WTC11 (cell line): ENCODE measurements at regions not wholly inside any gene's neighbourhood (a gene's known extent, or its start where the extent isn't known, plus 50 kb on each side); places are given as distances from the start of the nearest gene placed in this dataset.
A peak's percentile ranks its signal among the peaks of the same experiment; 100 is the strongest.

Experiments
- ATAC-seq: fragments of 200-7000 bp; cut with Tn5 transposase; 2 replicates; pipeline ENCODE4 v1.10.0; 2021; ENCODE audit warnings: mild to moderate bottlenecking, moderate library complexity
- CTCF ChIA-PET: fragments of 300-600 bp; sonication (Branson Sonifier 250); formaldehyde crosslinking; loops from one replicate; lab custom pipeline; 2021; ENCODE audit warnings: antibody characterized with exemption; lab: Charles Lee
- POLR2A ChIA-PET: fragments of 350-600 bp; sonication (Branson Sonifier 250); formaldehyde crosslinking; loops from one replicate; lab custom pipeline; 2021; ENCODE audit warnings: antibody characterized with exemption; lab: Charles Lee
- DNase-seq: peaks from one replicate; pipeline ENCODE4 v3.0.0; 2021; ENCODE audit warnings: low spot score
- H3K27ac Mint-ChIP-seq: 2 replicates; pipeline ENCODE4 v1.8.0; 2021; ENCODE audit warnings: mixed read lengths
- H3K27me3 Mint-ChIP-seq: 2 replicates; pipeline ENCODE4 v1.8.0; 2021; ENCODE audit warnings: low read depth, mild to moderate bottlenecking, moderate library complexity, mixed read lengths
- H3K36me3 Mint-ChIP-seq: 2 replicates; pipeline ENCODE4 v1.8.0; 2021; ENCODE audit warnings: mixed read lengths
- H3K4me1 Mint-ChIP-seq: 2 replicates; pipeline ENCODE4 v1.8.0; 2022; ENCODE audit warnings: mixed read lengths
- H3K4me3 Mint-ChIP-seq: 2 replicates; pipeline ENCODE4 v1.8.0; 2021; ENCODE audit warnings: mild to moderate bottlenecking, moderate library complexity, mixed read lengths
- H3K9me3 Mint-ChIP-seq: 2 replicates; pipeline ENCODE4 v1.8.0; 2021; ENCODE audit warnings: mixed read lengths
- ATF1 ChIP-seq: sonication (generic); formaldehyde crosslinking; IDR thresholded peaks from 2 replicates; pipeline ENCODE4 v1.8.1; 2023; ENCODE audit warnings: mild to moderate bottlenecking, moderate library complexity, missing genetic modification reagents
- EMX1 ChIP-seq: fragments of 250-450 bp; sonication (Bioruptor Pico); IDR thresholded peaks from 2 replicates; pipeline ENCODE4 v1.8.0; 2021; ENCODE audit warnings: mild to moderate bottlenecking
- ESRRA ChIP-seq: sonication (generic); formaldehyde crosslinking; IDR thresholded peaks from 2 replicates; pipeline ENCODE4 v1.8.1; 2022; ENCODE audit warnings: mild to moderate bottlenecking, missing genetic modification reagents, borderline replicate concordance
- FOXP1 ChIP-seq: sonication (generic); formaldehyde crosslinking; IDR thresholded peaks from 2 replicates; pipeline ENCODE4 v1.8.0; 2022; ENCODE audit warnings: missing genetic modification reagents, mild to moderate bottlenecking, moderate library complexity, borderline replicate concordance
- IRF2 ChIP-seq: sonication (generic); formaldehyde crosslinking; IDR thresholded peaks from 2 replicates; pipeline ENCODE4 v1.8.0; 2022; ENCODE audit warnings: low read depth, missing genetic modification reagents, borderline replicate concordance
- NFYB ChIP-seq: sonication (generic); formaldehyde crosslinking; conservative IDR thresholded peaks from 2 replicates; pipeline ENCODE4 v1.8.0; 2022; ENCODE audit warnings: low read depth, missing genetic modification reagents
- PRRX2 ChIP-seq: fragments of 250-450 bp; sonication (Bioruptor Pico); IDR thresholded peaks from 2 replicates; pipeline ENCODE4 v1.8.0; 2021; ENCODE audit warnings: mild to moderate bottlenecking
- RORB ChIP-seq: fragments of 250-450 bp; sonication (Bioruptor Pico); IDR thresholded peaks from 2 replicates; pipeline ENCODE4 v1.9.0; 2021; ENCODE audit warnings: mild to moderate bottlenecking
- SOX15 ChIP-seq: fragments of 250-450 bp; sonication (Bioruptor Pico); IDR thresholded peaks from 2 replicates; pipeline ENCODE4 v1.9.0; 2021; ENCODE audit warnings: mild to moderate bottlenecking
- SP1 ChIP-seq: sonication (generic); formaldehyde crosslinking; conservative IDR thresholded peaks from 2 replicates; pipeline ENCODE4 v1.8.1; 2022; ENCODE audit warnings: missing genetic modification reagents
- TCF7 ChIP-seq: sonication (generic); formaldehyde crosslinking; IDR thresholded peaks from 2 replicates; pipeline ENCODE4 v1.8.0; 2022; ENCODE audit warnings: mild to moderate bottlenecking, low read depth, missing genetic modification reagents, moderate library complexity
- ZNF121 ChIP-seq: sonication (generic); formaldehyde crosslinking; IDR thresholded peaks from 2 replicates; pipeline ENCODE4 v1.8.0; 2023; ENCODE audit warnings: missing genetic modification reagents
- ZNF263 ChIP-seq: sonication (generic); formaldehyde crosslinking; IDR thresholded peaks from 2 replicates; pipeline ENCODE4 v1.8.1; 2022; ENCODE audit warnings: low read depth, mild to moderate bottlenecking, moderate library complexity, missing genetic modification reagents
- TF ChIP-seq, protein P1 (sequence below): sonication (generic); formaldehyde crosslinking; IDR thresholded peaks from 2 replicates; pipeline ENCODE4 v1.8.1; 2023; ENCODE audit warnings: mild to moderate bottlenecking, moderate library complexity, missing genetic modification reagents
- TF ChIP-seq, protein P2 (sequence below): fragments of 250-450 bp; sonication (Bioruptor Pico); IDR thresholded peaks from 2 replicates; pipeline ENCODE4 v1.9.0; 2021; ENCODE audit warnings: mild to moderate bottlenecking
- TF ChIP-seq, protein P3 (sequence below): sonication (generic); formaldehyde crosslinking; conservative IDR thresholded peaks from 2 replicates; pipeline ENCODE4 v1.8.1; 2022; ENCODE audit warnings: mild to moderate bottlenecking, missing genetic modification reagents
- TF ChIP-seq, protein P4 (sequence below): sonication (generic); formaldehyde crosslinking; IDR thresholded peaks from 2 replicates; pipeline ENCODE4 v1.8.0; 2022; ENCODE audit warnings: mild to moderate bottlenecking, missing genetic modification reagents
- TF ChIP-seq, protein P5 (sequence below): sonication (generic); formaldehyde crosslinking; IDR thresholded peaks from 2 replicates; pipeline ENCODE4 v1.8.1; 2022; ENCODE audit warnings: mild to moderate bottlenecking, moderate library complexity, missing genetic modification reagents
- TF ChIP-seq, protein P6 (sequence below): sonication (generic); formaldehyde crosslinking; IDR thresholded peaks from 2 replicates; pipeline ENCODE4 v1.8.0; 2023; ENCODE audit warnings: missing genetic modification reagents, mild to moderate bottlenecking, borderline replicate concordance
- TF ChIP-seq, protein P7 (sequence below): fragments of 250-450 bp; sonication (Bioruptor Pico); IDR thresholded peaks from 2 replicates; pipeline ENCODE4 v1.8.0; 2021; ENCODE audit warnings: mild to moderate bottlenecking
- TF ChIP-seq, protein P8 (sequence below): sonication (generic); formaldehyde crosslinking; IDR thresholded peaks from 2 replicates; pipeline ENCODE4 v1.8.0; 2022; ENCODE audit warnings: mild to moderate bottlenecking, missing genetic modification reagents
- TF ChIP-seq, protein P9 (sequence below): sonication (generic); formaldehyde crosslinking; IDR thresholded peaks from 2 replicates; pipeline ENCODE4 v1.8.1; 2023; ENCODE audit warnings: mild to moderate bottlenecking, missing genetic modification reagents

DNA sequence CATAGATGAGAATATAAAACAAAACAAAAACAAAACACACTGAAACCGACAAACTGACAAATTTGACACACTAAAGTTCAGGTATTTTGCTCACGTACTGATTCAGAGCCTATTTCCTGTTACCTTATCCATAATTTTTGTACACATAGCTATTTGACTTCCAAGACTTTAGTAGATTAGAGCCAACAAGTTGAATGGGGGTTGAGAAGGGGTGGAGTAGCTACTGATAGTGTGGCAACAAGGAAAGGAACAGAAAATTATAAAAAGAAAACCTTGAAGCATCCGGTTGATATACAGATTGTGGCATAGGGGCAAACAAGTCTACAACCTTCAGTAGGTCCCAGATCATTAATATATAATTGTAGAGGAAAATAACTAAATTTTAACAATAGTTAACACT lies 92.3 kb upstream of the RASGEF1B start:
- Mint-ChIP-seq H3K36me3 (no peaks in the 10 kb centered on the region), H3K27me3 (no peaks in the 10 kb centered on the region), H3K4me3 (no peak overlapping the region), H3K4me1 (peaks cover 21% of the 10 kb centered on the region), H3K27ac (no peak overlapping the region), H3K9me3 (peaks cover 1% of the 10 kb centered on the region; the same call in 1 of the 2 replicates)
- TF ChIP-seq, protein P1, sequence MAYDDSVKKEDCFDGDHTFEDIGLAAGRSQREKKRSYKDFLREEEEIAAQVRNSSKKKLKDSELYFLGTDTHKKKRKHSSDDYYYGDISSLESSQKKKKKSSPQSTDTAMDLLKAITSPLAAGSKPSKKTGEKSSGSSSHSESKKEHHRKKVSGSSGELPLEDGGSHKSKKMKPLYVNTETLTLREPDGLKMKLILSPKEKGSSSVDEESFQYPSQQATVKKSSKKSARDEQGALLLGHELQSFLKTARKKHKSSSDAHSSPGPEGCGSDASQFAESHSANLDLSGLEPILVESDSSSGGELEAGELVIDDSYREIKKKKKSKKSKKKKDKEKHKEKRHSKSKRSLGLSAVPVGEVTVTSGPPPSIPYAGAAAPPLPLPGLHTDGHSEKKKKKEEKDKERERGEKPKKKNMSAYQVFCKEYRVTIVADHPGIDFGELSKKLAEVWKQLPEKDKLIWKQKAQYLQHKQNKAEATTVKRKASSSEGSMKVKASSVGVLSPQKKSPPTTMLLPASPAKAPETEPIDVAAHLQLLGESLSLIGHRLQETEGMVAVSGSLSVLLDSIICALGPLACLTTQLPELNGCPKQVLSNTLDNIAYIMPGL (CRISPR knock-in tag) = no peak
- TF ChIP-seq, protein P2, sequence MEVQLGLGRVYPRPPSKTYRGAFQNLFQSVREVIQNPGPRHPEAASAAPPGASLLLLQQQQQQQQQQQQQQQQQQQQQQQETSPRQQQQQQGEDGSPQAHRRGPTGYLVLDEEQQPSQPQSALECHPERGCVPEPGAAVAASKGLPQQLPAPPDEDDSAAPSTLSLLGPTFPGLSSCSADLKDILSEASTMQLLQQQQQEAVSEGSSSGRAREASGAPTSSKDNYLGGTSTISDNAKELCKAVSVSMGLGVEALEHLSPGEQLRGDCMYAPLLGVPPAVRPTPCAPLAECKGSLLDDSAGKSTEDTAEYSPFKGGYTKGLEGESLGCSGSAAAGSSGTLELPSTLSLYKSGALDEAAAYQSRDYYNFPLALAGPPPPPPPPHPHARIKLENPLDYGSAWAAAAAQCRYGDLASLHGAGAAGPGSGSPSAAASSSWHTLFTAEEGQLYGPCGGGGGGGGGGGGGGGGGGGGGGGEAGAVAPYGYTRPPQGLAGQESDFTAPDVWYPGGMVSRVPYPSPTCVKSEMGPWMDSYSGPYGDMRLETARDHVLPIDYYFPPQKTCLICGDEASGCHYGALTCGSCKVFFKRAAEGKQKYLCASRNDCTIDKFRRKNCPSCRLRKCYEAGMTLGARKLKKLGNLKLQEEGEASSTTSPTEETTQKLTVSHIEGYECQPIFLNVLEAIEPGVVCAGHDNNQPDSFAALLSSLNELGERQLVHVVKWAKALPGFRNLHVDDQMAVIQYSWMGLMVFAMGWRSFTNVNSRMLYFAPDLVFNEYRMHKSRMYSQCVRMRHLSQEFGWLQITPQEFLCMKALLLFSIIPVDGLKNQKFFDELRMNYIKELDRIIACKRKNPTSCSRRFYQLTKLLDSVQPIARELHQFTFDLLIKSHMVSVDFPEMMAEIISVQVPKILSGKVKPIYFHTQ (CRISPR knock-in tag) = no peak
- TF ChIP-seq TCF7 (CRISPR knock-in tag) (no peak), ATF1 (CRISPR knock-in tag) (no peak), PRRX2 (CRISPR knock-in tag) (no peak), ZNF121 (CRISPR knock-in tag) (no peak), SP1 (CRISPR knock-in tag) (no peak), ESRRA (CRISPR knock-in tag) (no peak), EMX1 (no peak)
- TF ChIP-seq, protein P3, sequence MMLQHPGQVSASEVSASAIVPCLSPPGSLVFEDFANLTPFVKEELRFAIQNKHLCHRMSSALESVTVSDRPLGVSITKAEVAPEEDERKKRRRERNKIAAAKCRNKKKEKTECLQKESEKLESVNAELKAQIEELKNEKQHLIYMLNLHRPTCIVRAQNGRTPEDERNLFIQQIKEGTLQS (CRISPR knock-in tag) = no peak
- TF ChIP-seq, protein P4, sequence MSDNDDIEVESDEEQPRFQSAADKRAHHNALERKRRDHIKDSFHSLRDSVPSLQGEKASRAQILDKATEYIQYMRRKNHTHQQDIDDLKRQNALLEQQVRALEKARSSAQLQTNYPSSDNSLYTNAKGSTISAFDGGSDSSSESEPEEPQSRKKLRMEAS (CRISPR knock-in tag) = no peak
- TF ChIP-seq, protein P5, sequence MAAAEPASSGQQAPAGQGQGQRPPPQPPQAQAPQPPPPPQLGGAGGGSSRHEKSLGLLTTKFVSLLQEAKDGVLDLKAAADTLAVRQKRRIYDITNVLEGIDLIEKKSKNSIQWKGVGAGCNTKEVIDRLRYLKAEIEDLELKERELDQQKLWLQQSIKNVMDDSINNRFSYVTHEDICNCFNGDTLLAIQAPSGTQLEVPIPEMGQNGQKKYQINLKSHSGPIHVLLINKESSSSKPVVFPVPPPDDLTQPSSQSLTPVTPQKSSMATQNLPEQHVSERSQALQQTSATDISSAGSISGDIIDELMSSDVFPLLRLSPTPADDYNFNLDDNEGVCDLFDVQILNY (CRISPR knock-in tag) = no peak
- TF ChIP-seq, protein P6, sequence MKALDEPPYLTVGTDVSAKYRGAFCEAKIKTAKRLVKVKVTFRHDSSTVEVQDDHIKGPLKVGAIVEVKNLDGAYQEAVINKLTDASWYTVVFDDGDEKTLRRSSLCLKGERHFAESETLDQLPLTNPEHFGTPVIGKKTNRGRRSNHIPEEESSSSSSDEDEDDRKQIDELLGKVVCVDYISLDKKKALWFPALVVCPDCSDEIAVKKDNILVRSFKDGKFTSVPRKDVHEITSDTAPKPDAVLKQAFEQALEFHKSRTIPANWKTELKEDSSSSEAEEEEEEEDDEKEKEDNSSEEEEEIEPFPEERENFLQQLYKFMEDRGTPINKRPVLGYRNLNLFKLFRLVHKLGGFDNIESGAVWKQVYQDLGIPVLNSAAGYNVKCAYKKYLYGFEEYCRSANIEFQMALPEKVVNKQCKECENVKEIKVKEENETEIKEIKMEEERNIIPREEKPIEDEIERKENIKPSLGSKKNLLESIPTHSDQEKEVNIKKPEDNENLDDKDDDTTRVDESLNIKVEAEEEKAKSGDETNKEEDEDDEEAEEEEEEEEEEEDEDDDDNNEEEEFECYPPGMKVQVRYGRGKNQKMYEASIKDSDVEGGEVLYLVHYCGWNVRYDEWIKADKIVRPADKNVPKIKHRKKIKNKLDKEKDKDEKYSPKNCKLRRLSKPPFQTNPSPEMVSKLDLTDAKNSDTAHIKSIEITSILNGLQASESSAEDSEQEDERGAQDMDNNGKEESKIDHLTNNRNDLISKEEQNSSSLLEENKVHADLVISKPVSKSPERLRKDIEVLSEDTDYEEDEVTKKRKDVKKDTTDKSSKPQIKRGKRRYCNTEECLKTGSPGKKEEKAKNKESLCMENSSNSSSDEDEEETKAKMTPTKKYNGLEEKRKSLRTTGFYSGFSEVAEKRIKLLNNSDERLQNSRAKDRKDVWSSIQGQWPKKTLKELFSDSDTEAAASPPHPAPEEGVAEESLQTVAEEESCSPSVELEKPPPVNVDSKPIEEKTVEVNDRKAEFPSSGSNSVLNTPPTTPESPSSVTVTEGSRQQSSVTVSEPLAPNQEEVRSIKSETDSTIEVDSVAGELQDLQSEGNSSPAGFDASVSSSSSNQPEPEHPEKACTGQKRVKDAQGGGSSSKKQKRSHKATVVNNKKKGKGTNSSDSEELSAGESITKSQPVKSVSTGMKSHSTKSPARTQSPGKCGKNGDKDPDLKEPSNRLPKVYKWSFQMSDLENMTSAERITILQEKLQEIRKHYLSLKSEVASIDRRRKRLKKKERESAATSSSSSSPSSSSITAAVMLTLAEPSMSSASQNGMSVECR (CRISPR knock-in tag) = no peak
- no peak for ATAC-seq
- ChIA-PET POLR2A (no interaction called here), CTCF (no interaction called here)
- no peak for DNase-seq

DNA sequence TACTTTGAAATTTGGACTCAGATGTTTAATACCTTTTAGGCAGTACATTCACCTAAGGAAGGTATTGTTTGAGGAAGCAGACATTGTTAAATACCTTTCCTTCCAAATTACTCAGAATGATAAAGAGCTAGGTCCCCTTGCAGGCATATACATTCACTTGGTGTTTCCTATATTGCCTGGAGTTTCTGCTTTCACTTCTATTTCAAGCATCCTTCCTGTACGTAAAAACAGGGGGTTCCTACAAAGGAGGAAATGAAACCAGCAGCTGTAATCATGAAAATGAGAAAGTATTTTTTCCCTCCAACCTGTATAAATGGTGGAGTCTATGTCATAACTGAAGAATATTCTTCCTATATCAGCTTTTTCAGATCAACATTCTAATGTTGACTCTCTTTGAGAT lies 90.4 kb upstream of the RASGEF1B start:
- DNase-seq (no peak), ATAC-seq (peak; percentile 30; the same call in 1 of the 2 replicates)
- CTCF ChIA-PET = no interaction called here
- H3K27me3 Mint-ChIP-seq = no peaks in the 10 kb centered on the region
- POLR2A ChIA-PET = no interaction called here
- H3K4me3 Mint-ChIP-seq = no peak overlapping the region
- H3K9me3 Mint-ChIP-seq = peaks cover 5% of the 10 kb centered on the region
- H3K36me3 Mint-ChIP-seq = no peaks in the 10 kb centered on the region
- no peak overlapping the region for H3K27ac Mint-ChIP-seq
- H3K4me1 Mint-ChIP-seq = peaks cover 31% of the 10 kb centered on the region
- TF ChIP-seq RORB (CRISPR knock-in tag) (no peak), EMX1 (no peak), FOXP1 (CRISPR knock-in tag) (no peak), IRF2 (no peak), SP1 (CRISPR knock-in tag) (no peak), SOX15 (no peak), NFYB (CRISPR knock-in tag) (no peak), ZNF263 (CRISPR knock-in tag) (no peak)
- TF ChIP-seq, protein P7, sequence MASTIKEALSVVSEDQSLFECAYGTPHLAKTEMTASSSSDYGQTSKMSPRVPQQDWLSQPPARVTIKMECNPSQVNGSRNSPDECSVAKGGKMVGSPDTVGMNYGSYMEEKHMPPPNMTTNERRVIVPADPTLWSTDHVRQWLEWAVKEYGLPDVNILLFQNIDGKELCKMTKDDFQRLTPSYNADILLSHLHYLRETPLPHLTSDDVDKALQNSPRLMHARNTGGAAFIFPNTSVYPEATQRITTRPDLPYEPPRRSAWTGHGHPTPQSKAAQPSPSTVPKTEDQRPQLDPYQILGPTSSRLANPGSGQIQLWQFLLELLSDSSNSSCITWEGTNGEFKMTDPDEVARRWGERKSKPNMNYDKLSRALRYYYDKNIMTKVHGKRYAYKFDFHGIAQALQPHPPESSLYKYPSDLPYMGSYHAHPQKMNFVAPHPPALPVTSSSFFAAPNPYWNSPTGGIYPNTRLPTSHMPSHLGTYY (CRISPR knock-in tag) = no peak
- TF ChIP-seq, protein P8, sequence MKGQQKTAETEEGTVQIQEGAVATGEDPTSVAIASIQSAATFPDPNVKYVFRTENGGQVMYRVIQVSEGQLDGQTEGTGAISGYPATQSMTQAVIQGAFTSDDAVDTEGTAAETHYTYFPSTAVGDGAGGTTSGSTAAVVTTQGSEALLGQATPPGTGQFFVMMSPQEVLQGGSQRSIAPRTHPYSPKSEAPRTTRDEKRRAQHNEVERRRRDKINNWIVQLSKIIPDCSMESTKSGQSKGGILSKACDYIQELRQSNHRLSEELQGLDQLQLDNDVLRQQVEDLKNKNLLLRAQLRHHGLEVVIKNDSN = no peak
- TF ChIP-seq, protein P9, sequence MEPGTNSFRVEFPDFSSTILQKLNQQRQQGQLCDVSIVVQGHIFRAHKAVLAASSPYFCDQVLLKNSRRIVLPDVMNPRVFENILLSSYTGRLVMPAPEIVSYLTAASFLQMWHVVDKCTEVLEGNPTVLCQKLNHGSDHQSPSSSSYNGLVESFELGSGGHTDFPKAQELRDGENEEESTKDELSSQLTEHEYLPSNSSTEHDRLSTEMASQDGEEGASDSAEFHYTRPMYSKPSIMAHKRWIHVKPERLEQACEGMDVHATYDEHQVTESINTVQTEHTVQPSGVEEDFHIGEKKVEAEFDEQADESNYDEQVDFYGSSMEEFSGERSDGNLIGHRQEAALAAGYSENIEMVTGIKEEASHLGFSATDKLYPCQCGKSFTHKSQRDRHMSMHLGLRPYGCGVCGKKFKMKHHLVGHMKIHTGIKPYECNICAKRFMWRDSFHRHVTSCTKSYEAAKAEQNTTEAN (CRISPR knock-in tag) = no peak
